Right cardiac atrium (tissue), 5 donors: ENCODE measurements at regions not wholly inside any gene's neighbourhood (a gene's known extent, or its start where the extent isn't known, plus 50 kb on each side); places are given as distances from the start of the nearest gene placed in this dataset.
A peak's percentile ranks its signal among the peaks of the same experiment; 100 is the strongest.

Source experiments
- ATAC-seq, 2 donors: fragments of 200-7000 bp; cut with Tn5 transposase; one replicate each; pipeline versions ENCODE4 v1.8.0 to v1.9.1; 2020; ENCODE audit warnings: moderate library complexity in 2 of 2, mild to moderate bottlenecking in 1 of 2
- DNase-seq, 3 donors: peaks; one replicate each; pipeline ENCODE4 v3.0.0-alpha.2; 2020
- H3K27ac ChIP-seq: one replicate; pipeline ENCODE4 v1.5.1; 2013; ENCODE audit warnings: mild to moderate bottlenecking, low read length, control low read depth, moderate library complexity
- H3K27me3 ChIP-seq: one replicate; pipeline ENCODE4 v1.6.1; 2013; ENCODE audit not compliant: control insufficient read depth, insufficient read depth
- H3K4me1 ChIP-seq: one replicate; pipeline ENCODE4 v1.6.1; 2013; ENCODE audit warnings: low read length; ENCODE audit not compliant: control insufficient read depth, insufficient read depth
- H3K4me3 ChIP-seq: one replicate; pipeline ENCODE4 v1.5.1; 2013; ENCODE audit warnings: low read length, control low read depth
- H3K9me3 ChIP-seq: one replicate; pipeline ENCODE4 v1.6.1; 2013; ENCODE audit warnings: low read length; ENCODE audit not compliant: control insufficient read depth
- whole genome bisulfite sequencing: extraction: QIAGEN DNeasy Blood & Tissue Kit; methylation state at CpG from one replicate; pipeline ENCODE4 v1.1.7; 2013; 5-methylcytosine and 5-hydroxymethylcytosine counted together
- intact Hi-C, 4 donors: fragments of 100-400 bp; cut with DNase I; formaldehyde crosslinking; loops; one replicate each; pipeline versions ENCODE4 v1.11.0 to v1.14.0; 2022 to 2023
- donor health status: healthy with polysubstance abuse.
- donor health status: DM: no; HTN: yes; CAD: no.
- donor health status: DM: no; HTN: no; CAD: no.
- donor health status: DM: no; HTN: yes; CAD: no; lungs with severe emphysema.
- donor health status: DM: yes; HTN: yes; CAD: no.

DNA sequence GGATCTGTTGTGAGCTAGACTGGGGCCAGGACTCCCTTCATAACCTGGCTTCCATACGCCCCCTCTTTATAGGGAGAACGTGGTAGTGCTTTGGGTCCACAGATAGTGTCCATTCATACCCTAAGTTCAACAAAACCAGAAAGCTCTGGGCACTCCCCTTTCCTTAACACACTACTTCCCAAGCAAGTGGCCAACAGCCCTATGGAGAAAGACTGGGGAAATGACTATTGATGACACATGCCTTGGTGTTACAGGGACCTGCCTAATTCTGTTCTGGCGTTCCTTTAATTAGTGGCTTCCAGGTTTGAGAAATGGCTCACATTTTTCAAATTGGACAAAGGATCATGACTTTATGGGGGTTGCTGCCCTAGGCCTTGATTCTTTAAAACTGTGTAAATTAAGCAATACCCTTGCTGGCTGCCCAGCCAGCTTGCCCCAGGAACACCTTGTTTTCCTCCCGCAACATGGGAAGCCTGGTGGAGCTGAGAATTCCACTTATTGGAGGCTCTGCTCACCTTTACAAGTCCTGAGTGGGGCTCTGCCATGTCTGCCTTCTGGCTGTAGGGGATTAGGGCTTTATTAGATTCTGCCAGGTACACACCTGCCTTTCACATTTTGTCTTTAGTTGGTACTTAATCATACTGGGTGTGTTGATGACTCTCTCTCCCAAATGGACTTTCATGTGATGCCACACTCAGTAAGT, 61.1 kb downstream of the RGS12 start:
- no peak overlapping the region for H3K27ac ChIP-seq
- ATAC-seq (no peak), DNase-seq (no peak)
- no peaks in the 10 kb centered on the region for H3K9me3 ChIP-seq
- no peak overlapping the region for H3K4me3 ChIP-seq
- H3K27me3 ChIP-seq, result no peaks in the 10 kb centered on the region
- no peaks in the 10 kb centered on the region for H3K4me1 ChIP-seq
- 93% methylated on average over 4 of the region's 4 CpGs for WGBS
- intact Hi-C loops, result no loop called here

DNA sequence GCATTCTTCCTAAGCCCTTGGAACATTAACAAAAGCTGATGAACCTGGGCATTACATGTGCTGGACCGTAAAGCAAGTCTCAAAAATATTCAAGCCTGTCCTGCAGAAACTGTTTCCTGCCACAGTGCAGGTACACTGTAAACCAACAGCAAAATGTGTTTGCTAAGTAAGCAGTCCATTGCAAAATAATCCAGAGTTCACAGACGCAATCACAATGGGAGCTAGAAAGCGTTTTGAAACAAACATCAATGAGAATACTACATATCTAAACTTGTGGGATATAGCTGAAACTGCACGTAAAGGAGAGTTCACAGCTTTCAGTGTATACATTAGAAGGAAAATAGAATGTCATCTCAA, 61.6 kb downstream of the RGS12 start:
- H3K4me3 ChIP-seq, result no peak overlapping the region
- no peak for ATAC-seq
- H3K9me3 ChIP-seq, result no peaks in the 10 kb centered on the region
- H3K27me3 ChIP-seq, result no peaks in the 10 kb centered on the region
- intact Hi-C loops, result no loop called here
- no peak for DNase-seq
- no peak overlapping the region for H3K27ac ChIP-seq
- no peaks in the 10 kb centered on the region for H3K4me1 ChIP-seq
- WGBS, result 89% methylated on average over 4 of the region's 4 CpGs

DNA sequence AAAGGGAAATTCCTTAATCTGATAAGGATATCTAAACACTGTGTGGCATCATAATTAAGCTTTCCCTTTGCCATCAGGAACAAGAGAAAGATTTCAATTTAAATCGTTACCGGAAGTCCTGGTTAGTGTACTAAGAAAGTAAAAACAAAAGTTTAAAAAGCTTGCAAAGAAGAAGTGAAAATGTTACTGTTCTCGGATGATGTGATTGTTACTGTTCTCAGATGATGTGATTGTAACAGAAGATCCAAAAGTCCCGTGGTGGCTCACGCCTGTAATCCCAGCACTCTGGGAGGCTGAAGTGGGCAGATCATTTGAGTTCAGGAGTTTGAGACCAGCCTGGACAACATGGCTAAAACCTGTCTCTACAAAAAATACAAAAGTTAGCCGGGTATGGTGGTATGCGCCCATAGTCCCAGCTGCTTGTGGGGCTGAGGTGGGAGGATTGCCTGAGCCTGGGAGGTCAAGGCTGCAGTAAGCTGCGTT, 62.5 kb downstream of the RGS12 start:
- DNase-seq (no peak), ATAC-seq (no peak)
- intact Hi-C loops, result no loop called here
- no peaks in the 10 kb centered on the region for H3K4me1 ChIP-seq
- no peak overlapping the region for H3K4me3 ChIP-seq
- no peaks in the 10 kb centered on the region for H3K27me3 ChIP-seq
- H3K9me3 ChIP-seq, result no peaks in the 10 kb centered on the region
- WGBS, result 79% methylated on average over 8 of the region's 8 CpGs
- H3K27ac ChIP-seq, result no peak overlapping the region

DNA sequence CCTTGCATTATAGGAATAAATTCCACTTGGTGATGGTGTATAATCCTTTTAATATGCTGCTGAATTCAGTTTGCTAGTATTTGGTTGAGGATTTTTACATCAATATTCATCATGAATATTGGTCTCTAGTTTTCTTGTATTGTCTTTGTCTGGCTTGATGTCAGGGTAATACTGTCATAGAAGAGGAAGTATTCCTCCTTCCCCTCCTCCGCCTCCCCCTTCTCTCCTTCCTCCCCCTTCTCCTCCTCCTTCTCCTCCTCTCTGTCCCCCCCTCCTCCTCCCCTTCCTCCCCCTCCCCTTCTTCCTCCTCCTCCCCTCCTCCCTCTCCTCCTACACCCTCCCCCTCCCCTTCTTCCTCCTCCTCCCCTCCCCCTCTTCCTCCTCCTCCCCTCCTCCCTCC, 65.8 kb downstream of the RGS12 start:
- intact Hi-C loops, result no loop called here
- no peak for DNase-seq
- Histone ChIP-seq H3K4me1 (no peaks in the 10 kb centered on the region), H3K27ac (no peak overlapping the region), H3K27me3 (no peaks in the 10 kb centered on the region), H3K9me3 (no peaks in the 10 kb centered on the region), H3K4me3 (no peak overlapping the region)
- 87% methylated on average over 1 of the region's 1 CpG for WGBS
- ATAC-seq, result no peak

DNA sequence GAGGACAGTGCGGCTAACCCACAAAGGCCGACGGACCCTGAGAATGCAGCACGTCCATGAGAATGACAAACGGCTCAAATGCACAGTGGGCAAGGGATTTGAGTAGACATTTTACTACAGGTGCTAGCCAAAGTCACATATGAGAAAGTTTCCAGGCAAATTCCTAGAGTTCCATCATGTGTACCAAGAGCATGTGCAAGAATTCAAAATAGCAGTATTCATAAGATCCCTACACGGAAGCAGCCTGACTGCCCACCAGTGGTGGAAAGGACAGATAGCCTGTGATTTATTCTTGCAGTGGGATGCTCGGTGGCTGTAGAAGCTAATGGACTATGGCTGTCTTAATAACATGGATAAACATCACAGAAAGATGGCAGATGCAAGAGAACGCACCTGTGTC, 68.0 kb downstream of the RGS12 start:
- no peak overlapping the region for H3K4me3 ChIP-seq
- no peak overlapping the region for H3K27ac ChIP-seq
- WGBS, result 94% methylated on average over 8 of the region's 8 CpGs
- DNase-seq (no peak), ATAC-seq (no peak)
- H3K4me1 ChIP-seq, result no peaks in the 10 kb centered on the region
- H3K27me3 ChIP-seq, result no peaks in the 10 kb centered on the region
- no peaks in the 10 kb centered on the region for H3K9me3 ChIP-seq
- intact Hi-C loops, result no loop called here

DNA sequence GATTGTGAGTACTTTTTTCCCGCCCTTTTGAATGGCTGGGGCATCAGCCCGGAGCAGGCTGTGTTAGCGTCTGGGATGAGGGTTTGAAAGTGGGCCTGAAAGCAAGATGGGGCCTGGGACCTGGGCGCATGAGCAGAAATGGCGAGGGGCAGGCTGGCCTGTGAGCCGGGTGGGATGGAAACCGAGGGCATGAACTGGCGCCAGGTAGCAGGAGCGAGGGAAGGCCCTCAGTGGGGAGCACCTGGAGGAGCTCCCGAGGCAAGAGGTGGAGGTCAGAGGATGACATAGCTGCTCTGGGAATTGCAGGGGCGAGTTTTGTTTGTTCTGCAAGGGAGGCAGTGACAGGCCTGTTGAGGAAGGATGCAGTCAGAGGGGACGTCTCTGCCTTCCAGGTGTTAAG, 68.6 kb downstream of the RGS12 start:
- intact Hi-C loops, result no loop called here

DNA sequence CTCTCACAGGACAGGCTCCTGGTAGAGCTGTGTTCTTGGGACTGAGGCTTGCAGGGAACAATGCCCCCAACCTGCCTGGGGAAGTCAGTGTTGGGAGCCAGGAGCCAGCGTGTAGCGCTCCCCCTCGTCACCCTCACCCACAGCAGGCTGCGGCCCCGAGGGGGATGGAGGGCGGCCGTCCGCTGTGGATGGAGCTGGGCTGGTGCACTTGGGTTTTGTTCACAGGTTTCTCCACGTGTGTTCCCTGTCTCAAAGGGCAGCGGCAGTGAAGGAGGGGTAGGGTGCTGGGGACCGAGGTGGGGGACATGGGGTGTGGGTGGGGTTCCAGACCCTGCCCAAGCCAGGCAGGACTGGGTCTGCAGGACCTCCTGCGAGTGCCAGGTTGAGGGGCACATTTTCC, 69.1 kb downstream of the RGS12 start:
- intact Hi-C loops, result no loop called here
- Histone ChIP-seq H3K4me3 (no peak overlapping the region), H3K9me3 (no peaks in the 10 kb centered on the region), H3K27ac (no peak overlapping the region), H3K27me3 (no peaks in the 10 kb centered on the region), H3K4me1 (no peaks in the 10 kb centered on the region)
- 94% methylated on average over 12 of the region's 12 CpGs for WGBS
- DNase-seq (no peak), ATAC-seq (peak in 1 of 2 donors; percentile 25)

More for the DNA sequence above, 68.6 kb downstream of the RGS12 start:
- no peaks in the 10 kb centered on the region for H3K27me3 ChIP-seq
- H3K9me3 ChIP-seq, result no peaks in the 10 kb centered on the region
- DNase-seq, result no peak
- no peak overlapping the region for H3K27ac ChIP-seq
- no peaks in the 10 kb centered on the region for H3K4me1 ChIP-seq
- no peak for ATAC-seq
- H3K4me3 ChIP-seq, result no peak overlapping the region
- 94% methylated on average over 12 of the region's 12 CpGs for WGBS

DNA sequence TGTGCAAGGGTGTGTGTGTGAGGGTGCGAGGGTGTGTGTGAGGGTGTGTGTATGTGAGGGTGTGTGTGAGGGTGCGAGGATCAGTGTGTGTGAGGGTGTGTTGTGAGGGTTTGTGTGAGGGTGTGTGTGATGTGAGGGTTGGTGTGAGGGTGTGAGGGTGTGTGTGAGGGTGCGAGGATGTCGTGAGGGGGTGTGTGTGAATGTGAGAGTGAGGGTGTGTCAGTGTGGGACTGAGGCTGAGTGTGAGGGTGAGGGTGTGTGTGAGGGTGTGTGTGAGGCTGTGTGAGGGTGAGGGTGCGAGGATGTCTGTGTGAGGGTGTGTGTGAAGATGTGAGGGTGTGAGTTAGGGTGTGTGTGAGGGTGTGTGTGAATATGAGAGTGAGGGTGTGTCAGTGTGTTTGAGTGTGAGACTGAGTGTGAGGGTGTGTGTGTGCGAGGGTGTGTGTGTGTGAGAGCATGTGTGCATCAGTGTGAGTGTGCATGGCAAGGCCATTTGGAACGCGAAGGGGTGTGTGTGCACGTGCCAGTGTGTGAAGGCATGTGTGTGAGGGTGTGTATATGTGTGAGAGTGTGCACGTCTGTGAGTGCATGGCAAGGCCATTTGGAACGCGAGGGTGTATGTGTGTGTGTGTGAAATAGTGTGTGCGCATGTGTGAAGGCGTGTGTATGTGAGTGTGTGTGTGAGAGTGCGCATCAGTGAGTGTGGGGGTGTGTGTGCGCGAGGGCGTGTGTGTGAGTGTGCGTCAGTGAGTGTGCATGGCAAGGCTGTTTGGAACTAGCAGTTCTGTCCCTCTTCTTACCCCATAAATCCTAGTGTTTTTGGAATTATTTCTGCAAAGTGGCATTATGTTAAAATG, 69.8 kb downstream of the RGS12 start:
- Histone ChIP-seq H3K4me3 (no peak overlapping the region), H3K4me1 (no peaks in the 10 kb centered on the region), H3K9me3 (no peaks in the 10 kb centered on the region), H3K27ac (no peak overlapping the region), H3K27me3 (no peaks in the 10 kb centered on the region)
- no peak for DNase-seq
- intact Hi-C loops, result no loop called here
- 97% methylated on average over 19 of the region's 19 CpGs for WGBS
- no peak for ATAC-seq

DNA sequence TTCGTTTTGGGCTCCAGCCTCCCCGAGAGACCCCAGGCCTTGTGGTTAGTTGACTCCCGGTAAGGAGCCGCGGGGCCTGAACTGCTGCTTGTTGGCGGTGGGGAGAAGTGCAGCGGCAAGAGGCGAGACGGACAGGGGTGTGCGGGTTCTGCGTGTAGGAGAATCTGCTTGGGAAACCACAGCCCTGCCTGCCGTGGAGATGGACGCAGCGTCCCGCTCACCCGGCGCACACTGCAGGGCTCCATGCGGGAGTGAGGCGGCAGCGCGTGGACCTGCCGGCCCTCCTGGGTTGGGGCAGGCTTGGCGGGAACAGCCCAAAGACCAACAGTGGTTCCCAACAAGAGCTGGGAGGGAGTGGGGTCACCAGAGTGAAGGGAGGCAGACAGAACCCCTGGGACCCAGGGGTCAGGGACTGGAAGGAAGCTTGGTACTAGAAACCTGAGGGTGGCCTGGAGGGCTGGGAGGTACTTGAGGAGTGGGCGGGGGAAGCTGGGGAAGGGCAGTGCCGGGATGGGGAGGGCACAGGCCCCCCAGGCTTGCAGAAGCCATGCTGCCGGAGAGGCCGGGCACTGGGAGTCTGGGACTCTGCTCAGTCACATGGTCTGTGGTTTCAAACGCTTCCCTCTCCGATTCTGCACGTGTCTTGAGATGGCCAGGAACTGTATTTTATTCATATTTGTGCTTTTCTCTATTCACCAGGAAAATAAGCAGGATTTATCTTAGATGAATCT, 70.8 kb downstream of the RGS12 start:
- intact Hi-C loops, result no loop called here
- ATAC-seq (no peak), DNase-seq (peak in 1 of 3 donors; percentile 52)
- H3K4me1 ChIP-seq, result no peaks in the 10 kb centered on the region
- WGBS, result 89% methylated on average over 30 of the region's 30 CpGs
- H3K27me3 ChIP-seq, result no peaks in the 10 kb centered on the region
- H3K27ac ChIP-seq, result no peak overlapping the region
- H3K4me3 ChIP-seq, result no peak overlapping the region
- no peaks in the 10 kb centered on the region for H3K9me3 ChIP-seq

DNA sequence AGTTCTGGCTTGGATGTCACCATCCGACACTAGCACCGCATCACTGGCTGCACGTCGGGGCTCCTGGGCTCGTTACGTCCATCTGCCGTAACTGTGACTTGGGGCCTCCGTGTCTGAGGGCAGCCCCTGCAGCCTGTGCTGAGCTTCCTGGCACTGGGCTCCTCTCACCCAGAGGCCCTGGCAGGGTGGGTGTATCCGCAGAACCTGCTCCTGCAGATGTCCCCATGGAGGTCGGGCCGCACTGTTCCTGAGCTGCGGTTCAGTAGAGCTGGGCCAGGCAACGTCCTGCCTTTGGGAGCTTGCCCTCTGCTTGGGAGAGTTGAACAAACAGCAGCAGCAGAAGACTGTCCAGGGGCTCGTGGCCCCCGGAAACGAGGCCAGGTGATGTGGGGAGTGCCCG, 71.4 kb downstream of the RGS12 start:
- ATAC-seq (no peak), DNase-seq (peak in 2 of 3 donors; percentile 15 to 46)
- Histone ChIP-seq H3K27me3 (no peaks in the 10 kb centered on the region), H3K27ac (no peak overlapping the region), H3K4me3 (no peak overlapping the region), H3K4me1 (peaks cover under 1% of the 10 kb centered on the region), H3K9me3 (no peaks in the 10 kb centered on the region)
- WGBS, result 83% methylated on average over 17 of the region's 17 CpGs
- intact Hi-C loops, result no loop called here
